GM12878 (cell line): ENCODE measurements at regions not wholly inside any gene's neighbourhood (a gene's known extent, or its start where the extent isn't known, plus 50 kb on each side); places are given as distances from the start of the nearest gene placed in this dataset.

Source experiments
- ATAC-seq: fragments of 200-7000 bp; cut with Tn5 transposase; 3 replicates; pipeline ENCODE4 v1.9.1; 2020; ENCODE audit warnings: mild to moderate bottlenecking, moderate library complexity
- BruUV-seq: library from RNA; stranded (reverse); fragments of 400-500 nt; replicated peaks from 2 replicates; lab custom pipeline; 2021; lab: Mats Ljungman, UMichigan
- CTCF ChIA-PET: fragments of 300-600 bp; sonication (Branson Sonifier 250); formaldehyde crosslinking; extraction: SDS; loops from one replicate; lab custom pipeline; 2021; ENCODE audit warnings: inconsistent platforms; lab: Yijun Ruan, JAX
- POLR2A ChIA-PET: fragments of 350-600 bp; formaldehyde crosslinking; extraction: SDS; loops from one replicate; lab custom pipeline; 2021; ENCODE audit warnings: inconsistent platforms; lab: Charles Lee
- RAD21 ChIA-PET: fragments of 300-600 bp; sonication (Branson Sonifier 250); formaldehyde crosslinking; loops from one replicate; lab custom pipeline; 2023; ENCODE audit warnings: antibody characterized with exemption; ENCODE audit not compliant: unreplicated experiment; lab: Charles Lee
- SMC1A ChIA-PET: fragments of 300-600 bp; sonication (Branson Sonifier 250); formaldehyde crosslinking; loops from one replicate; lab custom pipeline; 2023; ENCODE audit not compliant: unreplicated experiment, uncharacterized antibody; lab: Charles Lee
- DNase-seq: peaks from one replicate; pipeline ENCODE4 v3.0.0-alpha.2; 2011; ENCODE audit warnings: low read depth, low spot score
- FAIRE-seq: peaks from 3 replicates; lab custom pipeline; 2011; peaks lifted over from hg19 to GRCh38; lab: Jason Lieb, UNC
- H2AFZ ChIP-seq: 2 replicates; pipeline ENCODE4 v1.6.0; 2011; ENCODE audit warnings: low read depth, low read length, control low read depth; ENCODE audit not compliant: control insufficient read depth
- H3K27ac ChIP-seq: 2 replicates; pipeline ENCODE4 v1.5.1; 2011; ENCODE audit warnings: control low read depth; ENCODE audit not compliant: control insufficient read depth, insufficient read depth
- H3K27me3 ChIP-seq, 2 experiments: replicated peaks in 1 of 2; 2 replicates each; pipeline versions ENCODE4 v1.6.0 to v1.6.1; 2011; ENCODE audit warnings: low read length in 1 of 2; ENCODE audit not compliant: control insufficient read depth in 2 of 2, insufficient read depth in 2 of 2
- H3K36me3 ChIP-seq, 2 experiments: 2 replicates each; pipeline ENCODE4 v1.5.1; 2011; ENCODE audit warnings: low read length in 1 of 2; ENCODE audit not compliant: control insufficient read depth in 2 of 2, insufficient read depth in 2 of 2
- H3K4me1 ChIP-seq: 2 replicates; pipeline ENCODE4 v1.6.1; 2011; ENCODE audit warnings: mild to moderate bottlenecking, low read length, moderate library complexity, mixed read lengths; ENCODE audit not compliant: control insufficient read depth, insufficient read depth
- H3K4me2 ChIP-seq: 2 replicates; pipeline ENCODE4 v1.6.0; 2011; ENCODE audit warnings: control low read depth; ENCODE audit not compliant: control insufficient read depth, insufficient read depth
- H3K4me3 ChIP-seq: fragments of 200-600 bp; sonication (generic); 2 replicates; pipeline ENCODE4 v1.5.1; 2016
- H3K79me2 ChIP-seq: 2 replicates; pipeline ENCODE4 v1.6.0; 2011; ENCODE audit warnings: low read length; ENCODE audit not compliant: control insufficient read depth, insufficient read depth
- H3K9ac ChIP-seq: 2 replicates; pipeline ENCODE4 v1.8.0; 2011; ENCODE audit warnings: low read length, control low read depth, mixed read lengths; ENCODE audit not compliant: control insufficient read depth, insufficient read depth
- H3K9me3 ChIP-seq: replicated peaks from 3 replicates; pipeline ENCODE4 v1.5.1; 2011; ENCODE audit warnings: mild to moderate bottlenecking, low read length; ENCODE audit not compliant: control insufficient read depth, insufficient read depth
- H4K20me1 ChIP-seq: 2 replicates; pipeline ENCODE4 v1.6.0; 2011; ENCODE audit not compliant: control insufficient read depth, insufficient read depth
- ESRRA ChIP-seq: IDR thresholded peaks from 2 replicates; pipeline ENCODE4 v1.6.1; 2012; ENCODE audit warnings: mild to moderate bottlenecking, low read length, improper control_type of control experiment
- MTA2 ChIP-seq: fragments of 450-650 bp; IDR thresholded peaks from 2 replicates; pipeline ENCODE4 v1.6.1; 2016; ENCODE audit warnings: low read depth, mild to moderate bottlenecking, moderate library complexity
- PBX3 ChIP-seq: IDR thresholded peaks from 2 replicates; pipeline ENCODE4 v1.6.1; 2011; ENCODE audit warnings: mild to moderate bottlenecking, low read depth, low read length, moderate library complexity; ENCODE audit not compliant: insufficient replicate concordance
- PML ChIP-seq: IDR thresholded peaks from 2 replicates; pipeline ENCODE4 v1.6.1; 2012; ENCODE audit warnings: low read length, inconsistent platforms
- RUNX3 ChIP-seq: IDR thresholded peaks from 2 replicates; pipeline ENCODE4 v1.6.1; 2012; ENCODE audit warnings: low read length, inconsistent platforms
- ZBTB11 ChIP-seq: fragments of 450-650 bp; formaldehyde crosslinking; IDR thresholded peaks from 2 replicates; pipeline ENCODE4 v1.5.0; 2022; ENCODE audit warnings: mild to moderate bottlenecking, missing genetic modification characterization
- WGBS: methylation state at CpG from one replicate; pipeline ENCODE4 v1.1.6; 2016; ENCODE audit warnings: low lambda C conversion rate; ENCODE audit not compliant: insufficient replicate concordance, insufficient coverage; ENCODE audit errors: missing lambda C conversion rate; 5-methylcytosine and 5-hydroxymethylcytosine counted together
- in situ Hi-C: fragments of 300-500 bp; cut with MboI; formaldehyde crosslinking; loops from 9 replicates; pipeline ENCODE4 v1.14.3; 2018; ENCODE audit warnings: mixed read lengths
- intact Hi-C: fragments of 100-400 bp; cut with micrococcal nuclease; formaldehyde crosslinking; loops from one replicate; pipeline ENCODE4 v1.14.2; 2022; ENCODE audit not compliant: unreplicated experiment

GRCh38 chr4:174427571-174428140, 94.6 kb downstream of the HPGD start (continued):
- no peak for TF ChIP-seq PBX3

- Histone ChIP-seq H3K9me3 (no peaks in the 10 kb centered on the region), H3K27me3 (no peaks in the 10 kb centered on the region), H3K79me2 (no peaks in the 10 kb centered on the region), H3K36me3 (no peaks in the 10 kb centered on the region), H3K4me2 (no peak overlapping the region), H3K4me3 (no peak overlapping the region), H3K9ac (no peak overlapping the region)
- ATAC-seq (no peak), FAIRE-seq (no peak)
- RAD21 ChIA-PET, result no interaction called here
- in situ Hi-C loops, result no loop called here
- intact Hi-C loops, result no loop called here
- no TSS peak for BruUV-seq
- TF ChIP-seq ESRRA (no peak), MTA2 (no peak), ZBTB11 (CRISPR knock-in tag) (no peak), PML (no peak), RUNX3 (no peak)
- TF ChIP-seq, all 136 proteins: peak for 0
- no peak overlapping the region for H2AFZ ChIP-seq
- H3K4me1 ChIP-seq, result no peaks in the 10 kb centered on the region
- H3K27ac ChIP-seq, result no peak overlapping the region
- ChIA-PET SMC1A (no interaction called here), POLR2A (no interaction called here), CTCF (no interaction called here)
- H4K20me1 ChIP-seq, result no peaks in the 10 kb centered on the region
- no peak for DNase-seq
- WGBS, result 0% methylated on average over 1 of the region's 1 CpG
Measured at GRCh38 chr4:174425669-174426068, 96.6 kb downstream of the HPGD start.
